ENCODE measurements at regions not wholly inside any gene's neighbourhood (a gene's known extent, or its start where the extent isn't known, plus 50 kb on each side); places are given as distances from the start of the nearest gene placed in this dataset.

- H3K9ac ChIP-seq (ENCODE audit: insufficient read depth, low read length, poor library complexity, severe bottlenecking), result no peak overlapping the region
- H3K36me3 Mint-ChIP-seq, result no peaks in the 10 kb centered on the region
- H2AFZ ChIP-seq (ENCODE audit: insufficient read depth, low read depth, low read length, poor library complexity, severe bottlenecking), result no peak overlapping the region
- peaks cover 0 to 2% (median 0%) of the 10 kb centered on the region in 3 donors for H3K27me3 Mint-ChIP-seq (ENCODE audit: low read depth in 3 of 3)
- H3K27me3 ChIP-seq (ENCODE audit: control insufficient read depth in 2 of 2, insufficient read depth in 2 of 2, low read length in 2 of 2), result no peaks in the 10 kb centered on the region
- H3K9me3 Mint-ChIP-seq, result peaks cover 0 to 21% (median 10%) of the 10 kb centered on the region in 7 donors
- H3K79me2 ChIP-seq (ENCODE audit: insufficient read depth, low read length), result no peaks in the 10 kb centered on the region
- H3K4me1 ChIP-seq (ENCODE audit: control insufficient read depth in 1 of 2, insufficient read depth in 2 of 2, low read length in 2 of 2), result no peaks in the 10 kb centered on the region
- H4K20me1 ChIP-seq (ENCODE audit: insufficient read depth, low read length), result no peaks in the 10 kb centered on the region
- H3K27ac Mint-ChIP-seq, result no peak overlapping the region
- DNase-seq, result no peak
- no peak overlapping the region for H3K4me2 ChIP-seq (replicated peaks; ENCODE audit: extremely low read depth, low read length, poor library complexity, severe bottlenecking)
- intact Hi-C loops (cut with micrococcal nuclease), result no loop called here
- peaks cover 8 to 9% of the 10 kb centered on the region in 2 donors for H3K9me3 ChIP-seq (replicated peaks in 1 of 2; ENCODE audit: control insufficient read depth in 1 of 2, insufficient read depth in 1 of 2, low read length in 2 of 2)
- H3K27ac ChIP-seq (ENCODE audit: low read depth in 1 of 2, low read length in 2 of 2), result no peak overlapping the region
- H3K4me1 Mint-ChIP-seq, result no peaks in the 10 kb centered on the region
- no CpG with 5 or more reads among the region's 6 CpGs for WGBS (ENCODE audit: insufficient coverage)
- no peaks in the 10 kb centered on the region for H3K36me3 ChIP-seq (replicated peaks in 1 of 2; ENCODE audit: control insufficient read depth in 1 of 2, insufficient read depth in 2 of 2, low read length in 2 of 2)
- H3K4me3 Mint-ChIP-seq, result no peak overlapping the region
- H3K4me3 ChIP-seq (replicated peaks in 1 of 3; ENCODE audit: low read depth in 2 of 3, low read length in 3 of 3), result no peak overlapping the region
- TF ChIP-seq CTCF (IDR thresholded peaks at IDR 0.05), result no peak
These were observed 433.3 kb upstream of the SMC2 start for GRCh38 chr9:103660830-103661229.

GRCh38 chr9:103661663-103662062 lies 432.4 kb upstream of the SMC2 start:
- no peak overlapping the region for H3K27ac ChIP-seq (ENCODE audit: low read depth in 1 of 2, low read length in 2 of 2)
- no peak for TF ChIP-seq CTCF (IDR thresholded peaks at IDR 0.05)
- intact Hi-C loops (cut with micrococcal nuclease), result no loop called here
- H3K4me3 Mint-ChIP-seq, result no peak overlapping the region
- no peak overlapping the region for H2AFZ ChIP-seq (ENCODE audit: insufficient read depth, low read depth, low read length, poor library complexity, severe bottlenecking)
- no peaks in the 10 kb centered on the region for H3K4me1 Mint-ChIP-seq
- H3K27ac Mint-ChIP-seq, result no peak overlapping the region
- no peaks in the 10 kb centered on the region for H3K4me1 ChIP-seq (ENCODE audit: control insufficient read depth in 1 of 2, insufficient read depth in 2 of 2, low read length in 2 of 2)
- no peak overlapping the region for H3K4me2 ChIP-seq (replicated peaks; ENCODE audit: extremely low read depth, low read length, poor library complexity, severe bottlenecking)
- H4K20me1 ChIP-seq (ENCODE audit: insufficient read depth, low read length), result no peaks in the 10 kb centered on the region
- no peaks in the 10 kb centered on the region for H3K79me2 ChIP-seq (ENCODE audit: insufficient read depth, low read length)
- no peak overlapping the region for H3K9ac ChIP-seq (ENCODE audit: insufficient read depth, low read length, poor library complexity, severe bottlenecking)
- H3K4me3 ChIP-seq (replicated peaks in 1 of 3; ENCODE audit: low read depth in 2 of 3, low read length in 3 of 3), result no peak overlapping the region
- H3K9me3 Mint-ChIP-seq, result peaks cover 0 to 18% (median 8%) of the 10 kb centered on the region in 7 donors
- peaks cover 8 to 9% of the 10 kb centered on the region in 2 donors for H3K9me3 ChIP-seq (replicated peaks in 1 of 2; ENCODE audit: control insufficient read depth in 1 of 2, insufficient read depth in 1 of 2, low read length in 2 of 2)
- no peaks in the 10 kb centered on the region for H3K27me3 ChIP-seq (ENCODE audit: control insufficient read depth in 2 of 2, insufficient read depth in 2 of 2, low read length in 2 of 2)
- peaks cover 0 to 2% (median 0%) of the 10 kb centered on the region in 3 donors for H3K27me3 Mint-ChIP-seq (ENCODE audit: low read depth in 3 of 3)
- H3K36me3 Mint-ChIP-seq, result no peaks in the 10 kb centered on the region
- no peak for DNase-seq
- H3K36me3 ChIP-seq (replicated peaks in 1 of 2; ENCODE audit: control insufficient read depth in 1 of 2, insufficient read depth in 2 of 2, low read length in 2 of 2), result no peaks in the 10 kb centered on the region
- WGBS (ENCODE audit: insufficient coverage), result no CpG with 5 or more reads among the region's 2 CpGs
